ENCODE measurements at regions not wholly inside any gene's neighbourhood (a gene's known extent, or its start where the extent isn't known, plus 50 kb on each side); places are given as distances from the start of the nearest gene placed in this dataset.

DNA sequence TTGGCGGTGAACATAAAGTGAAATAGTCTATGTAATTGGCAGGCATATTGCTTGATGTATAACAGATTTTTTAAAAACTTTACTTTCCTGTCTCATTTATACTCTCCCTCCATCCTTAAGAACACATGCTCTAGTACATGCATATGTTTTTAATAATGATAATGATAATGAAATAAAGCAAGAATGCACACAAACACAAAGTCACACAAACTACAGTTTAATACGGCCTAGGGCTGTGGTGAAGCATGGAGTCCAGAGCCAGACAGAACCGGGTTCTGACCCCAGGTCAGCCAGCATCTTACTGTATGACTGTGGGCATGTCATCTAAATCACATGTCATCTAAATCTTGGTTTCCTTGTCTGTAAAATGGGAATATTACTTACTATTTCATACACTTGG, 324.9 kb upstream of the NFIA start:
- TF ChIP-seq, protein P1, sequence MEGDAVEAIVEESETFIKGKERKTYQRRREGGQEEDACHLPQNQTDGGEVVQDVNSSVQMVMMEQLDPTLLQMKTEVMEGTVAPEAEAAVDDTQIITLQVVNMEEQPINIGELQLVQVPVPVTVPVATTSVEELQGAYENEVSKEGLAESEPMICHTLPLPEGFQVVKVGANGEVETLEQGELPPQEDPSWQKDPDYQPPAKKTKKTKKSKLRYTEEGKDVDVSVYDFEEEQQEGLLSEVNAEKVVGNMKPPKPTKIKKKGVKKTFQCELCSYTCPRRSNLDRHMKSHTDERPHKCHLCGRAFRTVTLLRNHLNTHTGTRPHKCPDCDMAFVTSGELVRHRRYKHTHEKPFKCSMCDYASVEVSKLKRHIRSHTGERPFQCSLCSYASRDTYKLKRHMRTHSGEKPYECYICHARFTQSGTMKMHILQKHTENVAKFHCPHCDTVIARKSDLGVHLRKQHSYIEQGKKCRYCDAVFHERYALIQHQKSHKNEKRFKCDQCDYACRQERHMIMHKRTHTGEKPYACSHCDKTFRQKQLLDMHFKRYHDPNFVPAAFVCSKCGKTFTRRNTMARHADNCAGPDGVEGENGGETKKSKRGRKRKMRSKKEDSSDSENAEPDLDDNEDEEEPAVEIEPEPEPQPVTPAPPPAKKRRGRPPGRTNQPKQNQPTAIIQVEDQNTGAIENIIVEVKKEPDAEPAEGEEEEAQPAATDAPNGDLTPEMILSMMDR (IDR thresholded peaks at IDR 0.05) = no peak
- no peaks in the 10 kb centered on the region for H3K9me3 ChIP-seq
- no peaks in the 10 kb centered on the region for H3K4me1 ChIP-seq
- DNase-seq (no peak), ATAC-seq (no peak)
- no peak overlapping the region for H3K4me3 ChIP-seq
- intact Hi-C loops (cut with DNase I) = no loop called here
- H3K27ac ChIP-seq = no peak overlapping the region
- H3K27me3 ChIP-seq (ENCODE audit: low read depth) = no peaks in the 10 kb centered on the region
- H3K36me3 ChIP-seq = no peaks in the 10 kb centered on the region

- ATAC-seq = no peak
- TF ChIP-seq, protein P1 (IDR thresholded peaks at IDR 0.05) = no peak
Observed at GRCh38 chr1:60753036-60753900, 329.1 kb upstream of the NFIA start.

GRCh38 chr1:60751306-60751705, 331.1 kb upstream of the NFIA start:
- intact Hi-C loops (cut with DNase I) = no loop called here

More at GRCh38 chr1:60753036-60753900, 329.1 kb upstream of the NFIA start:
- Histone ChIP-seq H3K4me3 (no peak overlapping the region), H3K27me3 (ENCODE audit: low read depth) (no peaks in the 10 kb centered on the region), H3K9me3 (no peaks in the 10 kb centered on the region), H3K27ac (no peak overlapping the region), H3K36me3 (no peaks in the 10 kb centered on the region), H3K4me1 (no peaks in the 10 kb centered on the region)
- intact Hi-C loops (cut with DNase I) = no loop called here
- DNase-seq = no peak

DNA sequence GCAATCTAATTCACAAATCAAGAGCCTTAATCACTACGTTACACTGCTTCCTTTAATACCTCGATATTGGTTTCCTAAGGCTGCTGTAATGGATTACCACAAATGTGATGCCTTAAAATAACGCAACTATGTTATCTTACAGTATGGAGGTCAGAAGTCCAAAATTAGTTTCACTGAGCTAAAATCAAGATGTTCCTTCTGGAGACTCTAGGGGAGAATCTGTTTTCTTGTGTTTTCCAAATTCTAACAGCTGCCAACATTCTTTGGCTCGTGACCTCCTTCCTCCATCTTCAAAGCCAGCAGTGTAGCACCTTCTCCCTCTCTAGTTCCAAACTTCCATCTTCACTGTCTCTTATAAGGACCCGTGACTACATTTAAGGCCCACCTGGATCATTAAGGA, 335.0 kb upstream of the NFIA start:
- intact Hi-C loops (cut with DNase I) = no loop called here
- no peaks in the 10 kb centered on the region for H3K4me1 ChIP-seq

More at GRCh38 chr1:60751306-60751705, 331.1 kb upstream of the NFIA start:
- DNase-seq = no peak
- no peak for ATAC-seq
- Histone ChIP-seq H3K4me3 (no peak overlapping the region), H3K9me3 (no peaks in the 10 kb centered on the region), H3K27me3 (ENCODE audit: low read depth) (no peaks in the 10 kb centered on the region), H3K27ac (no peak overlapping the region), H3K4me1 (no peaks in the 10 kb centered on the region), H3K36me3 (no peaks in the 10 kb centered on the region)
- TF ChIP-seq, protein P1 (IDR thresholded peaks at IDR 0.05) = no peak

DNA sequence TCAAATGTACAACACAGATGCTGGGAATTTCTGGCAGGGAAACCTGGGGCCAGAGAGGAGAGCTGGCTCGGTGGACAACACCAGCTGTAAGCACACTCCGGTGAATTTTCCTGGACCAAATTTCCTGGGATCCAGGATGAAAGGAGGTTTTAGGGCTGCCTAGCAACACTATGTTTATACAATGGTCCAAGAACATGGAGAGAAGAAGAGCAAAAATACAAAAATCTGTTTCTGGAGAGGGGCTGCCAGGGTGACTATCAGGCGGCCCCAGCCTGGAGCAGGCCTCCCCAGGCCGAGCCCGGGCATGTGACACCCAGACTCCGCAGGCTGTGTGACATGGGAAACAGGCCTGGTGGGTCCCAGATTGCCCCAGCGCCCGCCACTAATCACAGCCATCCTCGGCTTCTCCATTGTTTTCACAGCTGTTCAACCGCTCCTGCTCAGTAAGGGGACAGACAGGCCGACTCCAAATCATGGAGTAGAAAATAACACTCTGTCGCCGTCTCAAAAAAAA, 336.0 kb upstream of the NFIA start:
- ATAC-seq (no peak), DNase-seq (no peak)
- no peaks in the 10 kb centered on the region for H3K27me3 ChIP-seq (ENCODE audit: low read depth)
- H3K4me1 ChIP-seq = no peaks in the 10 kb centered on the region
- H3K4me3 ChIP-seq = no peak overlapping the region
- TF ChIP-seq, protein P1 (IDR thresholded peaks at IDR 0.05) = no peak
- H3K36me3 ChIP-seq = no peaks in the 10 kb centered on the region
- H3K27ac ChIP-seq = no peak overlapping the region
- intact Hi-C loops (cut with DNase I) = no loop called here
- no peaks in the 10 kb centered on the region for H3K9me3 ChIP-seq

More for the DNA sequence above, 335.0 kb upstream of the NFIA start:
- Histone ChIP-seq H3K4me3 (no peak overlapping the region), H3K36me3 (no peaks in the 10 kb centered on the region), H3K9me3 (no peaks in the 10 kb centered on the region), H3K27me3 (ENCODE audit: low read depth) (no peaks in the 10 kb centered on the region), H3K27ac (no peak overlapping the region)
- no peak for ATAC-seq
- DNase-seq = no peak
- TF ChIP-seq, protein P1 (IDR thresholded peaks at IDR 0.05) = no peak
